Lower lobe of right lung (tissue), 2 donors: ENCODE measurements at regions not wholly inside any gene's neighbourhood (a gene's known extent, or its start where the extent isn't known, plus 50 kb on each side); places are given as distances from the start of the nearest gene placed in this dataset.

Experiments used
- ATAC-seq, 2 donors: fragments of 200-7000 bp; cut with Tn5 transposase; one replicate each; pipeline ENCODE4 v1.9.1; 2020 to 2022; ENCODE audit warnings: mild to moderate bottlenecking in 2 of 2, moderate library complexity in 2 of 2
- DNase-seq: peaks from one replicate; pipeline ENCODE4 v3.0.0-alpha.2; 2020
- H3K27ac ChIP-seq: fragments of 200-600 bp; one replicate; pipeline ENCODE4 v1.8.0; 2022
- H3K27me3 ChIP-seq: fragments of 200-600 bp; one replicate; pipeline ENCODE4 v1.8.0; 2022; ENCODE audit warnings: low read depth
- H3K36me3 ChIP-seq: fragments of 200-600 bp; one replicate; pipeline ENCODE4 v1.8.0; 2022; ENCODE audit warnings: mild to moderate bottlenecking
- H3K4me1 ChIP-seq: fragments of 200-600 bp; one replicate; pipeline ENCODE4 v1.8.0; 2022
- H3K4me3 ChIP-seq: fragments of 200-600 bp; one replicate; pipeline ENCODE4 v1.8.0; 2022; ENCODE audit warnings: mild to moderate bottlenecking
- H3K9me3 ChIP-seq: fragments of 200-600 bp; one replicate; pipeline ENCODE4 v1.8.0; 2022
- CTCF ChIP-seq: fragments of 200-600 bp; IDR thresholded peaks from one replicate; pipeline ENCODE4 v1.8.0; 2022; ENCODE audit warnings: antibody characterized with exemption, mild to moderate bottlenecking
- intact Hi-C: fragments of 100-400 bp; cut with DNase I; formaldehyde crosslinking; loops from one replicate; pipeline ENCODE4 v1.11.0; 2022
- donor health status: DM: no; HTN: yes; CAD: no; lungs with severe emphysema.

GRCh38 chr14:97900196-97900854 is 1103.1 kb downstream of the VRK1 start:
- no peak overlapping the region for H3K4me3 ChIP-seq
- TF ChIP-seq CTCF, result no peak
- H3K9me3 ChIP-seq, result no peaks in the 10 kb centered on the region
- DNase-seq, result no peak
- intact Hi-C loops, result no loop called here
- ATAC-seq, result no peak
- no peak overlapping the region for H3K27ac ChIP-seq
- H3K27me3 ChIP-seq, result no peaks in the 10 kb centered on the region
- H3K4me1 ChIP-seq, result no peaks in the 10 kb centered on the region
- H3K36me3 ChIP-seq, result no peaks in the 10 kb centered on the region

GRCh38 chr14:97902630-97903029 is 1105.4 kb downstream of the VRK1 start:
- DNase-seq (no peak), ATAC-seq (no peak)
- Histone ChIP-seq H3K4me3 (no peak overlapping the region), H3K27ac (no peak overlapping the region), H3K4me1 (no peaks in the 10 kb centered on the region), H3K9me3 (no peaks in the 10 kb centered on the region), H3K27me3 (no peaks in the 10 kb centered on the region), H3K36me3 (no peaks in the 10 kb centered on the region)
- TF ChIP-seq CTCF, result no peak
- intact Hi-C loops, result no loop called here

GRCh38 chr14:97903821-97904220 is 1106.6 kb downstream of the VRK1 start:
- no peaks in the 10 kb centered on the region for H3K36me3 ChIP-seq
- H3K4me1 ChIP-seq, result no peaks in the 10 kb centered on the region
- H3K4me3 ChIP-seq, result no peak overlapping the region
- H3K9me3 ChIP-seq, result no peaks in the 10 kb centered on the region
- no peak for TF ChIP-seq CTCF
- H3K27ac ChIP-seq, result no peak overlapping the region
- ATAC-seq (no peak), DNase-seq (no peak)
- intact Hi-C loops, result no loop called here
- no peaks in the 10 kb centered on the region for H3K27me3 ChIP-seq

GRCh38 chr14:97912217-97912616 is 1115.0 kb downstream of the VRK1 start:
- DNase-seq (no peak), ATAC-seq (no peak)
- Histone ChIP-seq H3K9me3 (no peaks in the 10 kb centered on the region), H3K4me3 (no peak overlapping the region), H3K36me3 (no peaks in the 10 kb centered on the region), H3K27ac (no peak overlapping the region), H3K4me1 (no peaks in the 10 kb centered on the region), H3K27me3 (no peaks in the 10 kb centered on the region)
- TF ChIP-seq CTCF, result no peak
- intact Hi-C loops, result no loop called here

GRCh38 chr14:97916100-97916499 is 1118.9 kb downstream of the VRK1 start:
- H3K9me3 ChIP-seq, result no peaks in the 10 kb centered on the region
- no peaks in the 10 kb centered on the region for H3K27me3 ChIP-seq
- no peaks in the 10 kb centered on the region for H3K36me3 ChIP-seq
- no peak for TF ChIP-seq CTCF
- ATAC-seq, result no peak
- intact Hi-C loops, result no loop called here
- no peak for DNase-seq
- no peak overlapping the region for H3K4me3 ChIP-seq
- no peaks in the 10 kb centered on the region for H3K4me1 ChIP-seq
- H3K27ac ChIP-seq, result no peak overlapping the region
